GM12878 (cell line): ENCODE measurements at regions not wholly inside any gene's neighbourhood (a gene's known extent, or its start where the extent isn't known, plus 50 kb on each side); places are given as distances from the start of the nearest gene placed in this dataset.

Experiments
- ATAC-seq: fragments of 200-7000 bp; cut with Tn5 transposase; 3 replicates; pipeline ENCODE4 v1.9.1; 2020; ENCODE audit warnings: mild to moderate bottlenecking, moderate library complexity
- BruUV-seq: library from RNA; stranded (reverse); fragments of 400-500 nt; replicated peaks from 2 replicates; lab custom pipeline; 2021; lab: Mats Ljungman, UMichigan
- CTCF ChIA-PET: fragments of 300-600 bp; sonication (Branson Sonifier 250); formaldehyde crosslinking; extraction: SDS; loops from one replicate; lab custom pipeline; 2021; ENCODE audit warnings: inconsistent platforms; lab: Yijun Ruan, JAX
- POLR2A ChIA-PET: fragments of 350-600 bp; formaldehyde crosslinking; extraction: SDS; loops from one replicate; lab custom pipeline; 2021; ENCODE audit warnings: inconsistent platforms; lab: Charles Lee
- RAD21 ChIA-PET: fragments of 300-600 bp; sonication (Branson Sonifier 250); formaldehyde crosslinking; loops from one replicate; lab custom pipeline; 2023; ENCODE audit warnings: antibody characterized with exemption; ENCODE audit not compliant: unreplicated experiment; lab: Charles Lee
- SMC1A ChIA-PET: fragments of 300-600 bp; sonication (Branson Sonifier 250); formaldehyde crosslinking; loops from one replicate; lab custom pipeline; 2023; ENCODE audit not compliant: unreplicated experiment, uncharacterized antibody; lab: Charles Lee
- DNase-seq: peaks from one replicate; pipeline ENCODE4 v3.0.0-alpha.2; 2011; ENCODE audit warnings: low read depth, low spot score
- FAIRE-seq: peaks from 3 replicates; lab custom pipeline; 2011; peaks lifted over from hg19 to GRCh38; lab: Jason Lieb, UNC
- H2AFZ ChIP-seq: 2 replicates; pipeline ENCODE4 v1.6.0; 2011; ENCODE audit warnings: low read depth, low read length, control low read depth; ENCODE audit not compliant: control insufficient read depth
- H3K27ac ChIP-seq: 2 replicates; pipeline ENCODE4 v1.5.1; 2011; ENCODE audit warnings: control low read depth; ENCODE audit not compliant: control insufficient read depth, insufficient read depth
- H3K27me3 ChIP-seq, 2 experiments: replicated peaks in 1 of 2; 2 replicates each; pipeline versions ENCODE4 v1.6.0 to v1.6.1; 2011; ENCODE audit warnings: low read length in 1 of 2; ENCODE audit not compliant: control insufficient read depth in 2 of 2, insufficient read depth in 2 of 2
- H3K36me3 ChIP-seq, 2 experiments: 2 replicates each; pipeline ENCODE4 v1.5.1; 2011; ENCODE audit warnings: low read length in 1 of 2; ENCODE audit not compliant: control insufficient read depth in 2 of 2, insufficient read depth in 2 of 2
- H3K4me1 ChIP-seq: 2 replicates; pipeline ENCODE4 v1.6.1; 2011; ENCODE audit warnings: mild to moderate bottlenecking, low read length, moderate library complexity, mixed read lengths; ENCODE audit not compliant: control insufficient read depth, insufficient read depth
- H3K4me2 ChIP-seq: 2 replicates; pipeline ENCODE4 v1.6.0; 2011; ENCODE audit warnings: control low read depth; ENCODE audit not compliant: control insufficient read depth, insufficient read depth
- H3K4me3 ChIP-seq: fragments of 200-600 bp; sonication (generic); 2 replicates; pipeline ENCODE4 v1.5.1; 2016
- H3K79me2 ChIP-seq: 2 replicates; pipeline ENCODE4 v1.6.0; 2011; ENCODE audit warnings: low read length; ENCODE audit not compliant: control insufficient read depth, insufficient read depth
- H3K9ac ChIP-seq: 2 replicates; pipeline ENCODE4 v1.8.0; 2011; ENCODE audit warnings: low read length, control low read depth, mixed read lengths; ENCODE audit not compliant: control insufficient read depth, insufficient read depth
- H3K9me3 ChIP-seq: replicated peaks from 3 replicates; pipeline ENCODE4 v1.5.1; 2011; ENCODE audit warnings: mild to moderate bottlenecking, low read length; ENCODE audit not compliant: control insufficient read depth, insufficient read depth
- H4K20me1 ChIP-seq: 2 replicates; pipeline ENCODE4 v1.6.0; 2011; ENCODE audit not compliant: control insufficient read depth, insufficient read depth
- BHLHE40 ChIP-seq, 2 experiments: fragments of 450-650 bp in 1 of 2; IDR thresholded peaks; 2 replicates each; pipeline ENCODE4 v1.6.1; 2011 to 2017; ENCODE audit warnings: low read depth in 2 of 2, borderline replicate concordance in 1 of 2, improper control_type of control experiment in 1 of 2, low read length in 1 of 2, mild to moderate bottlenecking in 1 of 2
- CREB1 ChIP-seq: IDR thresholded peaks from 2 replicates; pipeline ENCODE4 v1.6.1; 2012; ENCODE audit warnings: low read depth, mild to moderate bottlenecking, inconsistent platforms
- ETV6 ChIP-seq, 2 experiments: fragments of 450-650 bp in 1 of 2; IDR thresholded peaks in 1 of 2; conservative IDR thresholded peaks in 1 of 2; 2 replicates each; pipeline ENCODE4 v1.6.1; 2014; ENCODE audit warnings: antibody characterized with exemption in 1 of 2, borderline replicate concordance in 1 of 2, low read depth in 1 of 2, mild to moderate bottlenecking in 1 of 2, moderate library complexity in 1 of 2
- HDGF ChIP-seq: fragments of 450-650 bp; IDR thresholded peaks from 2 replicates; pipeline ENCODE4 v1.6.1; 2016; ENCODE audit warnings: antibody characterized with exemption
- MYC ChIP-seq: IDR thresholded peaks from 2 replicates; pipeline ENCODE4 v1.6.1; 2011; ENCODE audit warnings: mild to moderate bottlenecking, low read length, moderate library complexity, inconsistent platforms; ENCODE audit not compliant: insufficient read depth, insufficient replicate concordance, insufficient read length, severe bottlenecking
- NBN ChIP-seq: fragments of 450-650 bp; IDR thresholded peaks from 2 replicates; pipeline ENCODE4 v1.6.1; 2016
- SUPT20H ChIP-seq: IDR thresholded peaks from 2 replicates; pipeline ENCODE4 v1.6.1; 2011; ENCODE audit warnings: low read depth, mild to moderate bottlenecking, low read length, moderate library complexity, borderline replicate concordance; ENCODE audit not compliant: control insufficient read depth
- ZNF217 ChIP-seq: fragments of 450-650 bp; IDR thresholded peaks from 2 replicates; pipeline ENCODE4 v1.6.1; 2017; ENCODE audit warnings: antibody characterized with exemption, mild to moderate bottlenecking
- ZNF24 ChIP-seq: fragments of 450-650 bp; IDR thresholded peaks from 2 replicates; pipeline ENCODE4 v1.6.1; 2017; ENCODE audit warnings: antibody characterized with exemption, mild to moderate bottlenecking
- WGBS: methylation state at CpG from one replicate; pipeline ENCODE4 v1.1.6; 2016; ENCODE audit warnings: low lambda C conversion rate; ENCODE audit not compliant: insufficient replicate concordance, insufficient coverage; ENCODE audit errors: missing lambda C conversion rate; 5-methylcytosine and 5-hydroxymethylcytosine counted together
- in situ Hi-C: fragments of 300-500 bp; cut with MboI; formaldehyde crosslinking; loops from 9 replicates; pipeline ENCODE4 v1.14.3; 2018; ENCODE audit warnings: mixed read lengths
- intact Hi-C: fragments of 100-400 bp; cut with micrococcal nuclease; formaldehyde crosslinking; loops from one replicate; pipeline ENCODE4 v1.14.2; 2022; ENCODE audit not compliant: unreplicated experiment
- TF ChIP-seq, protein P1 (sequence below): IDR thresholded peaks from 2 replicates; pipeline ENCODE4 v1.6.1; 2011; ENCODE audit warnings: mild to moderate bottlenecking, low read depth, low read length, moderate library complexity; ENCODE audit not compliant: insufficient replicate concordance
- TF ChIP-seq, protein P2 (sequence below): fragments of 450-650 bp; IDR thresholded peaks from 2 replicates; pipeline ENCODE4 v1.6.1; 2018; ENCODE audit warnings: mild to moderate bottlenecking, low read depth, moderate library complexity; ENCODE audit not compliant: partially characterized antibody
- TF ChIP-seq, protein P3 (sequence below): fragments of 150-350 bp; IDR thresholded peaks from 2 replicates; pipeline ENCODE4 v1.6.1; 2016; ENCODE audit warnings: low read depth, low read length
- TF ChIP-seq, protein P4 (sequence below): IDR thresholded peaks from 2 replicates; pipeline ENCODE4 v1.6.1; 2012; ENCODE audit warnings: low read depth, low read length, improper control_type of control experiment

DNA sequence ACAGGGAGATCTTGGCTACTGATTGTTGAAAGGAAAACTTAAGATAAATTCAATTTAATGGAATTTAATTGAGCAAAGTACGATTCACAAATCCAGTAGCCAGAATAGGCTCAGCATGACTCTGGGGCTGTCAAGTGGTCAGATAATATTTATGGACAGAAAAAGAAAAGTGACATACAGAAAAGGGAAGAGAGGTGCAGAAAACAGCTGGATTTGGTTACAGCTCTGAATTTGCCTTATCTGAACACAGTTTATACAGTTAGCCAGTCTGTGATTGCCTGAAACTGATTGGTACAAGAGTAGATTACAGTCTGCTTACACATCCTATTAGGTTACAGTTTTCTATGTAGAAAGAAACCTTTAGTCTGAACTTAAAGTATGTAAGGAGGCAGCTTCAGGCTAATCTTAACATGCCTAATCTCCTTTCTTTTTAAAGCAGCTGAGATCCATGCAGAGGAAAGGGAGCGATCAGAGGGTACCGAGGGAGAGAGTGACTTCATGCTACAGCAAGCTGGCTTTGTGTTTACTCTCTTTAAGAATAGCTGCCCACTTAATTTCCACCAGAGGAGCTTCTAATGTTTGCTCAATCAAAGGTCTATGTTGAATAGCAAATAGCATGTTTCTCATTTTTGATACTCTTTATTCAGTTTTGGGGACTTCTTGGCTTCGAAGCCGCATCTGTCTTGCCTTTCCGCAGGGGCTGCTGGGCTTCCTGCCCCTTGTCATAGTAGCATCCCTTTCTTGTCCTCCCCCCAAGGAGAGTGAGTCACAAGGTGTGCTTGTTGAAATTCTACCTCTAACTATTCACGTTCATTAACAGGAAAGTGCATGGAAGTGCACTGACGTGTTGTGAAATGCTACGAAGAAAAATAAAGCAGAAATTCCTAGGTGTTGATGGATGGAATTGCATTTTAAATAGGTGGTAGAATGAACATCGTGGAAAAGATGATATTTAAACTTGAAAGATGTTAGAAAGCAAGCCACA, 761.2 kb downstream of the TAF11L14 start:
- ATAC-seq (no peak), FAIRE-seq (no peak), DNase-seq (no peak)
- WGBS, result 41% methylated on average over 10 of the region's 10 CpGs
- no peaks in the 10 kb centered on the region for H3K9me3 ChIP-seq
- POLR2A ChIA-PET, result no interaction called here
- CTCF ChIA-PET, result interaction anchor here (3.4 kb wide), 1 partner anchor 303 kb away, joined by 20 read pairs; no protein-coding TSS in a partner anchor
- H3K27ac ChIP-seq, result no peak overlapping the region
- intact Hi-C loops, result no loop called here
- in situ Hi-C loops, result loop anchor here (10.0 kb wide), 1 partner anchor 309 kb away; no protein-coding TSS in a partner anchor
- H3K9ac ChIP-seq, result no peak overlapping the region
- RAD21 ChIA-PET, result interaction anchor here (1.6 to 2.6 kb wide), 2 partner anchors 303 to 1179 kb away, joined by 3 to 12 read pairs; no protein-coding TSS in a partner anchor
- H3K4me1 ChIP-seq, result no peaks in the 10 kb centered on the region
- BruUV-seq, result no TSS peak
- no peak overlapping the region for H3K4me2 ChIP-seq
- no peaks in the 10 kb centered on the region for H4K20me1 ChIP-seq
- H3K27me3 ChIP-seq, result no peaks in the 10 kb centered on the region
- H3K79me2 ChIP-seq, result no peaks in the 10 kb centered on the region
- no peak overlapping the region for H3K4me3 ChIP-seq
- H2AFZ ChIP-seq, result no peak overlapping the region
- H3K36me3 ChIP-seq, result no peaks in the 10 kb centered on the region
- SMC1A ChIA-PET, result interaction anchor here (2.3 kb wide), 1 partner anchor 1212 kb away, joined by 7 read pairs; no protein-coding TSS in a partner anchor
- TF ChIP-seq SUPT20H (no peak), MYC (no peak), ETV6 (conservative IDR thresholded peaks at IDR 0.05 in 1 of 2, IDR thresholded peaks at IDR 0.05 in 1 of 2; ENCODE audit: borderline replicate concordance in 1 of 2, low read depth in 1 of 2) (no peak), BHLHE40 (IDR thresholded peaks at IDR 0.05; ENCODE audit: borderline replicate concordance in 1 of 2, low read depth in 2 of 2, low read length in 1 of 2) (no peak), HDGF (no peak), ZNF217 (no peak), CREB1 (no peak), NBN (no peak), ZNF24 (no peak)
- TF ChIP-seq, protein P1, sequence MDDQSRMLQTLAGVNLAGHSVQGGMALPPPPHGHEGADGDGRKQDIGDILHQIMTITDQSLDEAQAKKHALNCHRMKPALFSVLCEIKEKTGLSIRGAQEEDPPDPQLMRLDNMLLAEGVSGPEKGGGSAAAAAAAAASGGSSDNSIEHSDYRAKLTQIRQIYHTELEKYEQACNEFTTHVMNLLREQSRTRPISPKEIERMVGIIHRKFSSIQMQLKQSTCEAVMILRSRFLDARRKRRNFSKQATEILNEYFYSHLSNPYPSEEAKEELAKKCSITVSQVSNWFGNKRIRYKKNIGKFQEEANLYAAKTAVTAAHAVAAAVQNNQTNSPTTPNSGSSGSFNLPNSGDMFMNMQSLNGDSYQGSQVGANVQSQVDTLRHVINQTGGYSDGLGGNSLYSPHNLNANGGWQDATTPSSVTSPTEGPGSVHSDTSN, result no peak
- TF ChIP-seq, protein P2, sequence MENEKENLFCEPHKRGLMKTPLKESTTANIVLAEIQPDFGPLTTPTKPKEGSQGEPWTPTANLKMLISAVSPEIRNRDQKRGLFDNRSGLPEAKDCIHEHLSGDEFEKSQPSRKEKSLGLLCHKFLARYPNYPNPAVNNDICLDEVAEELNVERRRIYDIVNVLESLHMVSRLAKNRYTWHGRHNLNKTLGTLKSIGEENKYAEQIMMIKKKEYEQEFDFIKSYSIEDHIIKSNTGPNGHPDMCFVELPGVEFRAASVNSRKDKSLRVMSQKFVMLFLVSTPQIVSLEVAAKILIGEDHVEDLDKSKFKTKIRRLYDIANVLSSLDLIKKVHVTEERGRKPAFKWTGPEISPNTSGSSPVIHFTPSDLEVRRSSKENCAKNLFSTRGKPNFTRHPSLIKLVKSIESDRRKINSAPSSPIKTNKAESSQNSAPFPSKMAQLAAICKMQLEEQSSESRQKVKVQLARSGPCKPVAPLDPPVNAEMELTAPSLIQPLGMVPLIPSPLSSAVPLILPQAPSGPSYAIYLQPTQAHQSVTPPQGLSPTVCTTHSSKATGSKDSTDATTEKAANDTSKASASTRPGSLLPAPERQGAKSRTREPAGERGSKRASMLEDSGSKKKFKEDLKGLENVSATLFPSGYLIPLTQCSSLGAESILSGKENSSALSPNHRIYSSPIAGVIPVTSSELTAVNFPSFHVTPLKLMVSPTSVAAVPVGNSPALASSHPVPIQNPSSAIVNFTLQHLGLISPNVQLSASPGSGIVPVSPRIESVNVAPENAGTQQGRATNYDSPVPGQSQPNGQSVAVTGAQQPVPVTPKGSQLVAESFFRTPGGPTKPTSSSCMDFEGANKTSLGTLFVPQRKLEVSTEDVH, result no peak
- TF ChIP-seq, protein P3, sequence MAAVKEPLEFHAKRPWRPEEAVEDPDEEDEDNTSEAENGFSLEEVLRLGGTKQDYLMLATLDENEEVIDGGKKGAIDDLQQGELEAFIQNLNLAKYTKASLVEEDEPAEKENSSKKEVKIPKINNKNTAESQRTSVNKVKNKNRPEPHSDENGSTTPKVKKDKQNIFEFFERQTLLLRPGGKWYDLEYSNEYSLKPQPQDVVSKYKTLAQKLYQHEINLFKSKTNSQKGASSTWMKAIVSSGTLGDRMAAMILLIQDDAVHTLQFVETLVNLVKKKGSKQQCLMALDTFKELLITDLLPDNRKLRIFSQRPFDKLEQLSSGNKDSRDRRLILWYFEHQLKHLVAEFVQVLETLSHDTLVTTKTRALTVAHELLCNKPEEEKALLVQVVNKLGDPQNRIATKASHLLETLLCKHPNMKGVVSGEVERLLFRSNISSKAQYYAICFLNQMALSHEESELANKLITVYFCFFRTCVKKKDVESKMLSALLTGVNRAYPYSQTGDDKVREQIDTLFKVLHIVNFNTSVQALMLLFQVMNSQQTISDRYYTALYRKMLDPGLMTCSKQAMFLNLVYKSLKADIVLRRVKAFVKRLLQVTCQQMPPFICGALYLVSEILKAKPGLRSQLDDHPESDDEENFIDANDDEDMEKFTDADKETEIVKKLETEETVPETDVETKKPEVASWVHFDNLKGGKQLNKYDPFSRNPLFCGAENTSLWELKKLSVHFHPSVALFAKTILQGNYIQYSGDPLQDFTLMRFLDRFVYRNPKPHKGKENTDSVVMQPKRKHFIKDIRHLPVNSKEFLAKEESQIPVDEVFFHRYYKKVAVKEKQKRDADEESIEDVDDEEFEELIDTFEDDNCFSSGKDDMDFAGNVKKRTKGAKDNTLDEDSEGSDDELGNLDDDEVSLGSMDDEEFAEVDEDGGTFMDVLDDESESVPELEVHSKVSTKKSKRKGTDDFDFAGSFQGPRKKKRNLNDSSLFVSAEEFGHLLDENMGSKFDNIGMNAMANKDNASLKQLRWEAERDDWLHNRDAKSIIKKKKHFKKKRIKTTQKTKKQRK, result no peak
- TF ChIP-seq, protein P4, sequence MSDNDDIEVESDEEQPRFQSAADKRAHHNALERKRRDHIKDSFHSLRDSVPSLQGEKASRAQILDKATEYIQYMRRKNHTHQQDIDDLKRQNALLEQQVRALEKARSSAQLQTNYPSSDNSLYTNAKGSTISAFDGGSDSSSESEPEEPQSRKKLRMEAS, result no peak
